ENCODE measurements at regions not wholly inside any gene's neighbourhood (a gene's known extent, or its start where the extent isn't known, plus 50 kb on each side); places are given as distances from the start of the nearest gene placed in this dataset.

DNA sequence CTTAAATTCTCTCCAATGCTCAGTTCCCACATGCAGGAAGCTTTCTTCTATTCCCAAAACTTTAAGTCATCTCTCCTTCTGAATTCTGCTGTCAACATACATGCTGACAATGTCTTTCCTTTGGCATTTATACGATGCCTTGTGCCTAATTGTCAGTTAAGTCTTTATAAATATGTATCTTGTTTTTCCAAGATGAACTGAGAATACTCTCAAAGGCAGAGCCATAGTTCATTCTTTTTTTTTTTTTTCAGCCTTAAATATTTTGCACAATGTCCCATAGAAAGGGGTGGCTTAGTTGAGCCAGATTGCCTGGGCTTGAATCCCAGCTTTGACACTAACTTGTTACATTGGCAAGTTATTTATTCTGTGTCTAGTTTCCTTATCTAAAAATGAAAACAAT lies 210.6 kb downstream of the QDPR start:
- Histone ChIP-seq H3K36me3 (ENCODE audit: control insufficient read depth in 4 of 4, insufficient read depth in 4 of 4, low read length in 4 of 4) (no peaks in the 10 kb centered on the region), H3K4me3 (no peak overlapping the region), H3K9me3 (ENCODE audit: control insufficient read depth in 4 of 4, insufficient read depth in 3 of 4, low read length in 3 of 4) (peaks cover 0 to 2% (median 0%) of the 10 kb centered on the region in 4 donors), H3K4me1 (ENCODE audit: control insufficient read depth in 5 of 5, insufficient read depth in 5 of 5, low read length in 5 of 5) (peaks cover 0 to 18% (median 0%) of the 10 kb centered on the region in 5 donors), H3K9ac (ENCODE audit: insufficient read depth in 1 of 2, low read length in 2 of 2) (no peak overlapping the region), H3K27ac (ENCODE audit: low read depth in 1 of 2, low read length in 1 of 2) (no peak overlapping the region), H3K27me3 (ENCODE audit: control insufficient read depth in 3 of 3, insufficient read depth in 3 of 3, low read length in 2 of 3) (peaks cover 0 to 6% (median 3%) of the 10 kb centered on the region in 3 donors)
- 79 to 84% methylated on average over 1 of the region's 1 CpG for WGBS, 2 donors
- TF ChIP-seq, protein P1, sequence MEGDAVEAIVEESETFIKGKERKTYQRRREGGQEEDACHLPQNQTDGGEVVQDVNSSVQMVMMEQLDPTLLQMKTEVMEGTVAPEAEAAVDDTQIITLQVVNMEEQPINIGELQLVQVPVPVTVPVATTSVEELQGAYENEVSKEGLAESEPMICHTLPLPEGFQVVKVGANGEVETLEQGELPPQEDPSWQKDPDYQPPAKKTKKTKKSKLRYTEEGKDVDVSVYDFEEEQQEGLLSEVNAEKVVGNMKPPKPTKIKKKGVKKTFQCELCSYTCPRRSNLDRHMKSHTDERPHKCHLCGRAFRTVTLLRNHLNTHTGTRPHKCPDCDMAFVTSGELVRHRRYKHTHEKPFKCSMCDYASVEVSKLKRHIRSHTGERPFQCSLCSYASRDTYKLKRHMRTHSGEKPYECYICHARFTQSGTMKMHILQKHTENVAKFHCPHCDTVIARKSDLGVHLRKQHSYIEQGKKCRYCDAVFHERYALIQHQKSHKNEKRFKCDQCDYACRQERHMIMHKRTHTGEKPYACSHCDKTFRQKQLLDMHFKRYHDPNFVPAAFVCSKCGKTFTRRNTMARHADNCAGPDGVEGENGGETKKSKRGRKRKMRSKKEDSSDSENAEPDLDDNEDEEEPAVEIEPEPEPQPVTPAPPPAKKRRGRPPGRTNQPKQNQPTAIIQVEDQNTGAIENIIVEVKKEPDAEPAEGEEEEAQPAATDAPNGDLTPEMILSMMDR (IDR thresholded peaks at IDR 0.05; ENCODE audit: control extremely low read depth, extremely low read depth) = no peak
- no peak for DNase-seq
- ATAC-seq (ENCODE audit: insufficient read depth, low FRiP score) = no peak

DNA sequence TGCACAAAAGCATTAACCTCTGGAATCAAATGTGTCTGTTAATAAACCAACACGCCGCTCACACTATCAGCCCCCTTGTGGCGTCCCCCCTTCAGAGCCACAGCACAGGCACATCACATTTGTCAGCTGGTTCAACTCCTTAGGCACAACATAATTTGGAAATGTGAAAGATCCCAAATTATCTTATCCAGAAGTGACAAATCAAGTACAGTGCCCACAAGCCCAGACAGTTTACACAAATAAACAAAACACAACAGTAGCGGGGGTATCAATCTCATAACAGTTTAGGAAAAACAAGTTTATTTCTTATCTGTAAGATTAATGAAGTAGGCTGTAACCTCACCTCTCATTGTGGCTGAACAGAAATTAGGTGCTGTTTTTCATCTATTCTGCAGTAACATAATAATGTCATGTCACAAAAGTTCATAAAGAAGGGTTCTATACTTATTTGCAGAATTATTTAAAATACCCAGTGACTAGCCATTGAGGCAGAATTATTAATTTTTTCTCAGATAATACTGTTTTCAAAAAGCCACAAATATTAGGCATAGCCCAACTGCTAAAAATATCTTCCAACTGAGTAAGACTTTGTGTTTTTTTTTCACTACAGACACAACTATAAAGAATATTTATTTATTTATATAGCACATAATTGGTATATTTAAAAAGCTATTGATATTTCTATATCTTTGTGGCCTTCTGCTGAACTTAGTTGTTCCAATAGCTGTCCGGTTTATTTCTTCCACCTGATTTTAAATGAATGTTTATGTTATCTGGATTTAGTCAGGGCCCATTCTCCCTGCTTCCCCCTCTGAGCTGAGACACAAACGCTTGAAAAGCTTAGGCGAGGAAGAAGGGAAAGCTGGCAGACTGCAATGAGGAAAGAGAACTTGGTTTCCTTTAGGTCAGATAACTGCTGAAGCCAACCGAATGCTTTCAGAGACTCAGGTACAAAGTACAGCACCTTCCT lies 214.7 kb downstream of the QDPR start:
- no peaks in the 10 kb centered on the region for H3K9me3 ChIP-seq (ENCODE audit: control insufficient read depth in 4 of 4, insufficient read depth in 3 of 4, low read length in 3 of 4)
- peaks cover 0 to 16% (median 9%) of the 10 kb centered on the region in 3 donors for H3K27me3 ChIP-seq (ENCODE audit: control insufficient read depth in 3 of 3, insufficient read depth in 3 of 3, low read length in 2 of 3)
- H3K36me3 ChIP-seq (ENCODE audit: control insufficient read depth in 4 of 4, insufficient read depth in 4 of 4, low read length in 4 of 4) = no peaks in the 10 kb centered on the region
- DNase-seq (peak; percentile 32 to 92 (median 88)), ATAC-seq (ENCODE audit: insufficient read depth, low FRiP score) (no peak)
- H3K27ac ChIP-seq (ENCODE audit: low read depth in 1 of 2, low read length in 1 of 2) = no peak overlapping the region
- no peak overlapping the region for H3K9ac ChIP-seq (ENCODE audit: insufficient read depth in 1 of 2, low read length in 2 of 2)
- no peak overlapping the region for H3K4me3 ChIP-seq
- TF ChIP-seq, protein P1 (IDR thresholded peaks at IDR 0.05; ENCODE audit: control extremely low read depth, extremely low read depth) = no peak
- peaks cover 0 to 18% (median 0%) of the 10 kb centered on the region in 5 donors for H3K4me1 ChIP-seq (ENCODE audit: control insufficient read depth in 5 of 5, insufficient read depth in 5 of 5, low read length in 5 of 5)
- WGBS, 2 donors = 64 to 68% methylated on average over 8 of the region's 8 CpGs

DNA sequence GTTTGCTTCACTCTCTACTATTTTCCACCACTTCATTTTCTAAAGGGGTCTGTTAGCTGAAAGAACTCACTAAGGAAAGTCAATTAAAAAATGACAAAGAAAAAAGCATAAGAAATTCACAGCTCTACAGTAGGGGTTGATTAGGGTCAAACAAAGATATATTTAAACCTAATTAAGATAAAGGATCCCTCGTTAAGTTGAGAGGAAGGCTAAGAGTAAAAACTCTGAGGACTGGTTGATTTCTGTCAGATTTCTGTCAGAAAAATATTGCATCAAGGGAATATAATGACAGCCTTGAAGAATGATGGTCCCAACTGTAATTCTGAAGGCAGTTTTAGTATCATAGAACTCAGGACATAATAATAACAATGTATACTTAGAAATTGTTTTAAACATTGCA lies 218.0 kb downstream of the QDPR start:
- H3K9me3 ChIP-seq (ENCODE audit: control insufficient read depth in 4 of 4, insufficient read depth in 3 of 4, low read length in 3 of 4) = no peaks in the 10 kb centered on the region
- ATAC-seq (ENCODE audit: insufficient read depth, low FRiP score) (no peak), DNase-seq (no peak)
- TF ChIP-seq, protein P1 (IDR thresholded peaks at IDR 0.05; ENCODE audit: control extremely low read depth, extremely low read depth) = no peak
- no peak overlapping the region for H3K27ac ChIP-seq (ENCODE audit: low read depth in 1 of 2, low read length in 1 of 2)
- no peak overlapping the region for H3K4me3 ChIP-seq
- no peaks in the 10 kb centered on the region for H3K36me3 ChIP-seq (ENCODE audit: control insufficient read depth in 4 of 4, insufficient read depth in 4 of 4, low read length in 4 of 4)
- H3K9ac ChIP-seq (ENCODE audit: insufficient read depth in 1 of 2, low read length in 2 of 2) = no peak overlapping the region
- H3K27me3 ChIP-seq (ENCODE audit: control insufficient read depth in 3 of 3, insufficient read depth in 3 of 3, low read length in 2 of 3) = peaks cover 0 to 28% (median 7%) of the 10 kb centered on the region in 3 donors
- WGBS, 2 donors = 75 to 79% methylated on average over 1 of the region's 1 CpG
- H3K4me1 ChIP-seq (ENCODE audit: control insufficient read depth in 5 of 5, insufficient read depth in 5 of 5, low read length in 5 of 5) = peaks cover 0 to 18% (median 0%) of the 10 kb centered on the region in 5 donors
